HepG2 (cell line): ENCODE measurements at regions not wholly inside any gene's neighbourhood (a gene's known extent, or its start where the extent isn't known, plus 50 kb on each side); places are given as distances from the start of the nearest gene placed in this dataset.

Experiments used
- ARNT ChIP-seq: fragments of 450-650 bp; IDR thresholded peaks from 2 replicates; pipeline ENCODE4 v1.6.1; 2017
- CTCF ChIP-seq: sonication (generic); formaldehyde crosslinking; IDR thresholded peaks from 2 replicates; pipeline ENCODE4 v1.5.0; 2020; ENCODE audit warnings: mild to moderate bottlenecking, missing genetic modification reagents, moderate library complexity
- EZH2 ChIP-seq: conservative IDR thresholded peaks from 2 replicates; pipeline ENCODE4 v1.6.1; 2012; ENCODE audit warnings: mild to moderate bottlenecking, low read depth, low read length, moderate library complexity
- HMG20A ChIP-seq: IDR thresholded peaks from 2 replicates; pipeline ENCODE4 v1.6.1; 2016; ENCODE audit warnings: borderline replicate concordance
- KDM1A ChIP-seq: IDR thresholded peaks from 2 replicates; pipeline ENCODE4 v1.6.1; 2016; ENCODE audit warnings: missing compliant biosample characterization
- MAZ ChIP-seq, 2 experiments: sonication (generic) in 1 of 2; formaldehyde crosslinking in 1 of 2; IDR thresholded peaks; 2 replicates each; pipeline versions ENCODE4 v1.5.0 to v1.6.1; 2012 to 2020; ENCODE audit warnings: low read depth in 2 of 2, mild to moderate bottlenecking in 2 of 2, borderline replicate concordance in 1 of 2, improper control_type of control experiment in 1 of 2, low read length in 1 of 2, missing genetic modification reagents in 1 of 2, moderate library complexity in 1 of 2
- NFKBIZ ChIP-seq: IDR thresholded peaks from 2 replicates; pipeline ENCODE4 v1.6.1; 2018; ENCODE audit warnings: missing genetic modification reagents, missing compliant biosample characterization
- POLR2A ChIP-seq, 2 experiments: IDR thresholded peaks; 2 replicates each; pipeline ENCODE4 v1.6.1; 2011; ENCODE audit warnings: low read depth in 2 of 2, low read length in 2 of 2, mild to moderate bottlenecking in 1 of 2, moderate library complexity in 1 of 2; ENCODE audit not compliant: insufficient read depth in 1 of 2
- SRF ChIP-seq: IDR thresholded peaks from 2 replicates; pipeline ENCODE4 v1.6.1; 2011; ENCODE audit warnings: mild to moderate bottlenecking, low read depth, low read length, moderate library complexity
- TAF1 ChIP-seq: sonication (generic); formaldehyde crosslinking; IDR thresholded peaks from 2 replicates; pipeline ENCODE4 v1.4.0; 2020; ENCODE audit warnings: missing genetic modification reagents
- TP53 ChIP-seq: sonication (generic); formaldehyde crosslinking; conservative IDR thresholded peaks from 2 replicates; pipeline ENCODE4 v1.4.0; 2020; ENCODE audit warnings: missing genetic modification reagents
- U2AF1 ChIP-seq: fragments of 200-400 bp; formaldehyde crosslinking; optimal IDR thresholded peaks from 2 replicates; pipeline ENCODE3; 2017; ENCODE audit warnings: mild to moderate bottlenecking, low read depth, low read length
- ZNF670 ChIP-seq: sonication (generic); formaldehyde crosslinking; IDR thresholded peaks from 2 replicates; pipeline ENCODE4 v1.8.0; 2022; ENCODE audit warnings: mild to moderate bottlenecking, missing genetic modification reagents, borderline replicate concordance

GRCh38 chr4:32025851-32026459, 1305.8 kb downstream of the PCDH7 start:
- no peak for TF ChIP-seq ARNT
- no peak for TF ChIP-seq CTCF (CRISPR knock-in tag)
- TF ChIP-seq TAF1 (CRISPR knock-in tag) = no peak
- no peak for TF ChIP-seq U2AF1
- no peak for TF ChIP-seq HMG20A
- no peak for TF ChIP-seq KDM1A (CRISPR knock-in tag)
- TF ChIP-seq NFKBIZ (CRISPR knock-in tag) = no peak
- no peak for TF ChIP-seq POLR2A (IDR thresholded peaks at IDR 0.05; ENCODE audit: insufficient read depth in 1 of 2, low read depth in 2 of 2, low read length in 2 of 2)
- no peak for TF ChIP-seq TP53 (CRISPR knock-in tag)
- TF ChIP-seq EZH2 = no peak
- no peak for TF ChIP-seq MAZ (IDR thresholded peaks at IDR 0.05; ENCODE audit: borderline replicate concordance, low read depth, low read length)
- no peak for TF ChIP-seq MAZ (CRISPR knock-in tag; IDR thresholded peaks at IDR 0.05; ENCODE audit: low read depth)
- TF ChIP-seq ZNF670 (CRISPR knock-in tag) = no peak
- TF ChIP-seq SRF = no peak
